ENCODE measurements at regions not wholly inside any gene's neighbourhood (a gene's known extent, or its start where the extent isn't known, plus 50 kb on each side); places are given as distances from the start of the nearest gene placed in this dataset.

- H3K36me3 ChIP-seq = no peaks in the 10 kb centered on the region
- H3K27me3 ChIP-seq = peaks cover 0 to 9% (median 6%) of the 10 kb centered on the region in 3 donors
- H3K4me1 ChIP-seq = no peaks in the 10 kb centered on the region
- TF ChIP-seq EP300 (IDR thresholded peaks at IDR 0.05) = no peak
- TF ChIP-seq, protein P1, sequence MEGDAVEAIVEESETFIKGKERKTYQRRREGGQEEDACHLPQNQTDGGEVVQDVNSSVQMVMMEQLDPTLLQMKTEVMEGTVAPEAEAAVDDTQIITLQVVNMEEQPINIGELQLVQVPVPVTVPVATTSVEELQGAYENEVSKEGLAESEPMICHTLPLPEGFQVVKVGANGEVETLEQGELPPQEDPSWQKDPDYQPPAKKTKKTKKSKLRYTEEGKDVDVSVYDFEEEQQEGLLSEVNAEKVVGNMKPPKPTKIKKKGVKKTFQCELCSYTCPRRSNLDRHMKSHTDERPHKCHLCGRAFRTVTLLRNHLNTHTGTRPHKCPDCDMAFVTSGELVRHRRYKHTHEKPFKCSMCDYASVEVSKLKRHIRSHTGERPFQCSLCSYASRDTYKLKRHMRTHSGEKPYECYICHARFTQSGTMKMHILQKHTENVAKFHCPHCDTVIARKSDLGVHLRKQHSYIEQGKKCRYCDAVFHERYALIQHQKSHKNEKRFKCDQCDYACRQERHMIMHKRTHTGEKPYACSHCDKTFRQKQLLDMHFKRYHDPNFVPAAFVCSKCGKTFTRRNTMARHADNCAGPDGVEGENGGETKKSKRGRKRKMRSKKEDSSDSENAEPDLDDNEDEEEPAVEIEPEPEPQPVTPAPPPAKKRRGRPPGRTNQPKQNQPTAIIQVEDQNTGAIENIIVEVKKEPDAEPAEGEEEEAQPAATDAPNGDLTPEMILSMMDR (IDR thresholded peaks at IDR 0.05) = no peak
- TF ChIP-seq POLR2AphosphoS5 (IDR thresholded peaks at IDR 0.05) = no peak
- no peak for TF ChIP-seq POLR2A (IDR thresholded peaks at IDR 0.05)
- H3K4me3 ChIP-seq = no peak overlapping the region
- intact Hi-C loops (cut with DNase I) = no loop called here
- no peak for DNase-seq
- 67 to 69% methylated on average over 4 of the region's 4 CpGs for WGBS, 2 donors
- H3K9me3 ChIP-seq = no peaks in the 10 kb centered on the region
- H3K27ac ChIP-seq = no peak overlapping the region
Observed at GRCh38 chr2:459931-460330, 172.0 kb upstream of the ALKAL2 start.

GRCh38 chr2:458425-458815 is 170.5 kb upstream of the ALKAL2 start:
- Histone ChIP-seq H3K4me3 (no peak overlapping the region), H3K27ac (no peak overlapping the region), H3K9me3 (no peaks in the 10 kb centered on the region), H3K4me1 (no peaks in the 10 kb centered on the region), H3K27me3 (peaks cover 0 to 5% (median 0%) of the 10 kb centered on the region in 3 donors), H3K36me3 (no peaks in the 10 kb centered on the region)
- no peak for DNase-seq
- WGBS, 2 donors = 87 to 88% methylated on average over 3 of the region's 3 CpGs
- TF ChIP-seq, protein P1 (IDR thresholded peaks at IDR 0.05) = no peak
- TF ChIP-seq POLR2A (IDR thresholded peaks at IDR 0.05) = no peak
- no peak for TF ChIP-seq POLR2AphosphoS5 (IDR thresholded peaks at IDR 0.05)
- TF ChIP-seq EP300 (IDR thresholded peaks at IDR 0.05) = no peak
- intact Hi-C loops (cut with DNase I) = no loop called here

DNA sequence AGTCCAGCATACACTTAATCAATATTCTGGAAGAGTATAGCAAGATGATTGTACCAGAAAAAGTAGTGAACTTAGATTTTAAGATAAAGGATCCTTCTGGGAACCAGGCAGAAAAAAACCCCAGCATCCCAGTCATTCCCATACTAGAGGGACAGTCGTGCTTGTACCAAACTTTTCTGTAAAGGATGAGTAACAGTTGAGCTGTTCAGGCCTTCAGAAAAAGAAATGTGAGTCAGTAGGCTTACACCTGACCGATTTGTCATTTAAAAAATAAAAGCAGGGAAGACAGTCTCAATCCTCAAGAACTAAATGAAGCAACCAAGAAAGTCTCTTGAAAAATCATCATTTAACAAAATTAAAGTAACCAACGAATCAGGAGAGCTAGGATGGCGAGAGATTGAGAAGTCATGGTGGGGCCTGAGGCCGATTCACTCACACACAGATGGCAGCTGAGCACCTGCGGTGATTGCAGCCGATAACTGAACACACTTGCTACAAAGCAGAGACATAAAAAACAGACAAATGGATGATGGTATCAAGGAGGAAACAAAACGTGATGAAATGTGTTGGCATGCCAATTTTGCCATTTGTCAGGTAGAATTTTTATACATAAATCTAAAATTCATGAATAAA is 170.0 kb upstream of the ALKAL2 start:
- 77 to 80% methylated on average over 8 of the region's 8 CpGs for WGBS, 2 donors
- Histone ChIP-seq H3K36me3 (no peaks in the 10 kb centered on the region), H3K4me1 (no peaks in the 10 kb centered on the region), H3K27ac (no peak overlapping the region), H3K27me3 (peaks cover 0 to 5% (median 0%) of the 10 kb centered on the region in 3 donors), H3K9me3 (no peaks in the 10 kb centered on the region), H3K4me3 (no peak overlapping the region)
- intact Hi-C loops (cut with DNase I) = no loop called here
- no peak for TF ChIP-seq POLR2A (IDR thresholded peaks at IDR 0.05)
- no peak for DNase-seq

- Histone ChIP-seq H3K4me3 (no peak overlapping the region), H3K27me3 (peaks cover 0 to 5% (median 0%) of the 10 kb centered on the region in 3 donors), H3K4me1 (no peaks in the 10 kb centered on the region), H3K27ac (no peak overlapping the region), H3K9me3 (no peaks in the 10 kb centered on the region), H3K36me3 (no peaks in the 10 kb centered on the region)
- intact Hi-C loops (cut with DNase I) = no loop called here
- WGBS, 2 donors = 63 to 68% methylated on average over 1 of the region's 1 CpG
- no peak for TF ChIP-seq EP300 (IDR thresholded peaks at IDR 0.05)
- no peak for TF ChIP-seq POLR2AphosphoS5 (IDR thresholded peaks at IDR 0.05)
- TF ChIP-seq, protein P1 (IDR thresholded peaks at IDR 0.05) = no peak
- no peak for TF ChIP-seq POLR2A (IDR thresholded peaks at IDR 0.05)
- DNase-seq = no peak
Observed at GRCh38 chr2:457262-457661, 169.4 kb upstream of the ALKAL2 start.

GRCh38 chr2:455913-456312 is 168.0 kb upstream of the ALKAL2 start:
- Histone ChIP-seq H3K4me1 (no peaks in the 10 kb centered on the region), H3K4me3 (no peak overlapping the region), H3K27me3 (peaks cover 0 to 4% (median 0%) of the 10 kb centered on the region in 3 donors), H3K9me3 (no peaks in the 10 kb centered on the region), H3K27ac (no peak overlapping the region), H3K36me3 (no peaks in the 10 kb centered on the region)
- 89 to 90% methylated on average over 2 of the region's 2 CpGs for WGBS, 2 donors
- TF ChIP-seq, protein P1 (IDR thresholded peaks at IDR 0.05) = no peak
- TF ChIP-seq EP300 (IDR thresholded peaks at IDR 0.05) (no peak), POLR2AphosphoS5 (IDR thresholded peaks at IDR 0.05) (no peak), POLR2A (IDR thresholded peaks at IDR 0.05) (no peak)
- no peak for DNase-seq
- intact Hi-C loops (cut with DNase I) = no loop called here

All from sigmoid colon (tissue), 6 donors.